ENCODE measurements at regions not wholly inside any gene's neighbourhood (a gene's known extent, or its start where the extent isn't known, plus 50 kb on each side); places are given as distances from the start of the nearest gene placed in this dataset.

- TF ChIP-seq HMGA2 (CRISPR knock-in tag; IDR thresholded peaks at IDR 0.05): no peak
These were observed 512.2 kb upstream of the TNC start (continued) for GRCh38 chr9:115629879-115630840.

GRCh38 chr9:115632391-115632790, 514.4 kb upstream of the TNC start:
- CTCF ChIA-PET: no interaction called here
- no peak for DNase-seq (ENCODE audit: low spot score)
- Mint-ChIP-seq H3K27ac (no peak overlapping the region), H3K27me3 (ENCODE audit: low read depth) (peaks cover 6% of the 10 kb centered on the region; the same call in 1 of the 2 replicates), H3K4me3 (no peak overlapping the region), H3K4me1 (peaks cover 7% of the 10 kb centered on the region), H3K36me3 (no peaks in the 10 kb centered on the region), H3K9me3 (no peaks in the 10 kb centered on the region)
- ATAC-seq: no peak
- no peak for TF ChIP-seq ZNF232 (CRISPR knock-in tag; IDR thresholded peaks at IDR 0.05)
- TF ChIP-seq CREB1 (CRISPR knock-in tag; IDR thresholded peaks at IDR 0.05): no peak
- TF ChIP-seq IRF2 (CRISPR knock-in tag; IDR thresholded peaks at IDR 0.05; ENCODE audit: borderline replicate concordance, low read depth): no peak
- TF ChIP-seq OVOL2 (CRISPR knock-in tag; IDR thresholded peaks at IDR 0.05; ENCODE audit: borderline replicate concordance): no peak
- TF ChIP-seq ZNF416 (CRISPR knock-in tag; IDR thresholded peaks at IDR 0.05): no peak
- TF ChIP-seq ZNF671 (CRISPR knock-in tag; IDR thresholded peaks at IDR 0.05): no peak
- no peak for TF ChIP-seq MYBL2 (CRISPR knock-in tag; IDR thresholded peaks at IDR 0.05)
- no peak for TF ChIP-seq MLX (CRISPR knock-in tag; IDR thresholded peaks at IDR 0.05)
- no peak for TF ChIP-seq JUN (CRISPR knock-in tag; IDR thresholded peaks at IDR 0.05)
- POLR2A ChIA-PET: no interaction called here

- ATAC-seq: no peak
- TF ChIP-seq SMAD4 (CRISPR knock-in tag; IDR thresholded peaks at IDR 0.05): no peak
- TF ChIP-seq EMX1 (CRISPR knock-in tag; IDR thresholded peaks at IDR 0.05): no peak
- no peak for TF ChIP-seq E2F4 (CRISPR knock-in tag; IDR thresholded peaks at IDR 0.05; ENCODE audit: borderline replicate concordance, low read depth)
- TF ChIP-seq HMGXB4 (CRISPR knock-in tag; IDR thresholded peaks at IDR 0.05): no peak
- TF ChIP-seq ZNF532 (CRISPR knock-in tag; IDR thresholded peaks at IDR 0.05; ENCODE audit: borderline replicate concordance): no peak
- Mint-ChIP-seq H3K27me3 (ENCODE audit: low read depth) (peaks cover 2% of the 10 kb centered on the region; the same call in 1 of the 2 replicates), H3K36me3 (no peaks in the 10 kb centered on the region), H3K9me3 (no peaks in the 10 kb centered on the region), H3K4me1 (peaks cover 7% of the 10 kb centered on the region), H3K27ac (no peak overlapping the region), H3K4me3 (no peak overlapping the region)
- CTCF ChIA-PET: no interaction called here
- no peak for DNase-seq (ENCODE audit: low spot score)
- POLR2A ChIA-PET: interaction anchor here (0.6 kb wide), 1 partner anchor 652 kb away, joined by 7 read pairs; no protein-coding TSS in a partner anchor
These were observed 515.1 kb upstream of the TNC start for GRCh38 chr9:115633104-115633503.
